Endothelial cell of umbilical vein (primary cell): ENCODE measurements at regions not wholly inside any gene's neighbourhood (a gene's known extent, or its start where the extent isn't known, plus 50 kb on each side); places are given as distances from the start of the nearest gene placed in this dataset.

ENCODE experiments used
- BruUV-seq: library from RNA; stranded (reverse); fragments of 400-500 nt; replicated peaks from 2 replicates; lab custom pipeline; 2021; lab: Mats Ljungman, UMichigan
- CTCF ChIA-PET: fragments of 300-600, 350-600 bp; sonication (Branson Sonifier 250); formaldehyde crosslinking; loops from one replicate; lab custom pipeline; 2021; ENCODE audit warnings: antibody characterized with exemption, inconsistent platforms; lab: Charles Lee
- POLR2A ChIA-PET: fragments of 300-600, 350-600 bp; sonication (Branson Sonifier 250); formaldehyde crosslinking; loops from one replicate; lab custom pipeline; 2021; ENCODE audit warnings: antibody characterized with exemption, inconsistent platforms; lab: Charles Lee
- DNase-seq: peaks from one replicate; pipeline ENCODE4 v3.0.0-alpha.2; 2011; ENCODE audit warnings: low read depth, low spot score
- FAIRE-seq: peaks from 2 replicates; lab custom pipeline; 2011; peaks lifted over from hg19 to GRCh38; lab: Jason Lieb, UNC
- H2AFZ ChIP-seq: 2 replicates; pipeline ENCODE4 v1.6.0; 2012; ENCODE audit warnings: low read depth, low read length, control low read depth, inconsistent platforms
- H3K27ac ChIP-seq: 2 replicates; pipeline ENCODE4 v1.5.1; 2011; ENCODE audit warnings: low read depth, mild to moderate bottlenecking, control low read depth, low read length, moderate library complexity; ENCODE audit not compliant: insufficient read depth
- H3K27me3 ChIP-seq, 2 experiments: 2 replicates each; pipeline versions ENCODE4 v1.6.0 to v1.6.1; 2011; ENCODE audit warnings: low read length in 2 of 2, mixed read lengths in 1 of 2; ENCODE audit not compliant: control insufficient read depth in 2 of 2, insufficient read depth in 2 of 2
- H3K36me3 ChIP-seq, 2 experiments: 2 replicates in 1 of 2; 3 replicates in 1 of 2; pipeline ENCODE4 v1.5.1; 2011; ENCODE audit warnings: low read length in 2 of 2, mild to moderate bottlenecking in 1 of 2, moderate library complexity in 1 of 2; ENCODE audit not compliant: control insufficient read depth in 2 of 2, insufficient read depth in 2 of 2; ENCODE audit errors: extremely low read depth in 1 of 2
- H3K4me1 ChIP-seq: 3 replicates; pipeline ENCODE4 v1.5.1; 2011; ENCODE audit warnings: mild to moderate bottlenecking, low read length; ENCODE audit not compliant: control insufficient read depth, insufficient read depth; ENCODE audit errors: extremely low read depth
- H3K4me2 ChIP-seq: 2 replicates; pipeline ENCODE4 v1.6.1; 2011; ENCODE audit warnings: low read length, control low read depth, mixed read lengths; ENCODE audit not compliant: insufficient read depth
- H3K4me3 ChIP-seq, 3 experiments: fragments of 200-600 bp in 1 of 3; sonication (generic), shearing (Covaris generic) in 1 of 3; replicated peaks in 1 of 3; 2 replicates each; pipeline ENCODE4 v1.5.1; 2011 to 2016; ENCODE audit warnings: control low read depth in 3 of 3, low read length in 3 of 3, mild to moderate bottlenecking in 2 of 3, inconsistent platforms in 1 of 3, low read depth in 1 of 3, moderate library complexity in 1 of 3; ENCODE audit not compliant: insufficient read depth in 1 of 3
- H3K79me2 ChIP-seq: 2 replicates; pipeline ENCODE4 v1.6.0; 2012; ENCODE audit warnings: low read length, inconsistent platforms; ENCODE audit not compliant: control insufficient read depth, insufficient read depth
- H3K9ac ChIP-seq: replicated peaks from 2 replicates; pipeline ENCODE3; 2011; ENCODE audit warnings: low read length, control low read depth; ENCODE audit not compliant: insufficient read depth; ENCODE audit errors: extremely low read depth
- H3K9me1 ChIP-seq: replicated peaks from 3 replicates; pipeline ENCODE4 v1.6.0; 2011; ENCODE audit warnings: mild to moderate bottlenecking, low read length; ENCODE audit not compliant: control insufficient read depth, insufficient read depth; ENCODE audit errors: extremely low read depth
- H3K9me3 ChIP-seq: replicated peaks from 2 replicates; pipeline ENCODE4 v1.5.1; 2012; ENCODE audit warnings: low read length, inconsistent platforms; ENCODE audit not compliant: control insufficient read depth, insufficient read depth
- H4K20me1 ChIP-seq: replicated peaks from 2 replicates; pipeline ENCODE3; 2011; ENCODE audit warnings: mild to moderate bottlenecking, low read length; ENCODE audit not compliant: control insufficient read depth, insufficient read depth; ENCODE audit errors: extremely low read depth
- CTCF ChIP-seq, 2 donors: IDR thresholded peaks; 1 replicate in 1 of 2; 2 replicates in 1 of 2; pipeline ENCODE4 v1.5.1; 2011; ENCODE audit warnings: low read length in 2 of 2, mild to moderate bottlenecking in 2 of 2, moderate library complexity in 2 of 2, control low read depth in 1 of 2, inconsistent platforms in 1 of 2, low read depth in 1 of 2; ENCODE audit not compliant: insufficient read depth in 1 of 2; ENCODE audit errors: extremely low read depth in 1 of 2
- EZH2 ChIP-seq: IDR thresholded peaks from 2 replicates; pipeline ENCODE4 v1.6.1; 2012; ENCODE audit warnings: borderline replicate concordance, low read depth, mild to moderate bottlenecking, moderate library complexity, low read length, inconsistent platforms; ENCODE audit not compliant: severe bottlenecking
- FOS ChIP-seq: IDR thresholded peaks from 2 replicates; pipeline ENCODE4 v1.6.1; 2011; ENCODE audit warnings: mild to moderate bottlenecking, low read length, moderate library complexity, borderline replicate concordance; ENCODE audit not compliant: insufficient read depth
- GATA2 ChIP-seq: IDR thresholded peaks from 2 replicates; pipeline ENCODE4 v1.7.0; 2011; ENCODE audit warnings: low read depth, mild to moderate bottlenecking, moderate library complexity, mixed read lengths, low read length; ENCODE audit not compliant: insufficient read length, insufficient read depth
- JUN ChIP-seq: IDR thresholded peaks from 2 replicates; pipeline ENCODE4 v1.6.1; 2011; ENCODE audit warnings: borderline replicate concordance, low read depth; ENCODE audit not compliant: insufficient read length, insufficient read depth
- MAX ChIP-seq: IDR thresholded peaks from 2 replicates; pipeline ENCODE4 v1.6.1; 2011; ENCODE audit not compliant: insufficient read depth, insufficient read length
- MYC ChIP-seq: IDR thresholded peaks from one replicate; pipeline ENCODE4 v1.6.1; 2011; ENCODE audit warnings: mild to moderate bottlenecking, low read depth, low read length
- POLR2A ChIP-seq: IDR thresholded peaks from 2 replicates; pipeline ENCODE4 v1.6.1; 2012; ENCODE audit warnings: low read depth, mild to moderate bottlenecking, control low read depth, low read length
- POLR2AphosphoS5 ChIP-seq: IDR thresholded peaks from 2 replicates; pipeline ENCODE4 v1.6.1; 2012; ENCODE audit warnings: low read depth, mild to moderate bottlenecking, control low read depth, low read length, moderate library complexity; ENCODE audit not compliant: insufficient read depth
- dilution Hi-C: fragments of 300-500 bp; cut with MboI; formaldehyde crosslinking; loops from one replicate; pipeline ENCODE4 v1.15.0; 2019; ENCODE audit warnings: low sequenced_read_pairs; ENCODE audit not compliant: extremely low pct_ligation_motif_present
- intact Hi-C: fragments of 100-400 bp; cut with micrococcal nuclease; formaldehyde crosslinking; loops from one replicate; pipeline ENCODE4 v1.10.0; 2022

GRCh38 chr5:112671687-112672086 is 66.0 kb upstream of the APC start:
- H3K27me3 ChIP-seq, result peaks cover 0 to 5% of the 10 kb centered on the region in 2 experiments
- FAIRE-seq (no peak), DNase-seq (no peak)
- no peaks in the 10 kb centered on the region for H3K4me1 ChIP-seq
- H3K4me2 ChIP-seq, result no peak overlapping the region
- no peaks in the 10 kb centered on the region for H4K20me1 ChIP-seq
- no TSS peak for BruUV-seq
- ChIA-PET CTCF (no interaction called here), POLR2A (no interaction called here)
- H3K9ac ChIP-seq, result no peak overlapping the region
- H3K36me3 ChIP-seq, result no peaks in the 10 kb centered on the region
- H3K4me3 ChIP-seq, result no peak overlapping the region
- H3K9me3 ChIP-seq, result no peaks in the 10 kb centered on the region
- intact Hi-C loops (no loop called here), dilution Hi-C loops (no loop called here)
- no peaks in the 10 kb centered on the region for H3K9me1 ChIP-seq
- TF ChIP-seq JUN, result no peak
- TF ChIP-seq CTCF (IDR thresholded peaks at IDR 0.05; ENCODE audit: extremely low read depth in 1 of 2, insufficient read depth in 1 of 2, low read depth in 1 of 2, low read length in 2 of 2), result no peak
- TF ChIP-seq FOS, result no peak
- no peak for TF ChIP-seq EZH2
- no peak for TF ChIP-seq POLR2AphosphoS5
- no peak for TF ChIP-seq GATA2
- no peak for TF ChIP-seq MYC
- no peak for TF ChIP-seq POLR2A
- no peak for TF ChIP-seq MAX
- no peak overlapping the region for H2AFZ ChIP-seq
- H3K79me2 ChIP-seq, result no peaks in the 10 kb centered on the region
- H3K27ac ChIP-seq, result no peak overlapping the region
